HepG2 (cell line): ENCODE measurements at regions not wholly inside any gene's neighbourhood (a gene's known extent, or its start where the extent isn't known, plus 50 kb on each side); places are given as distances from the start of the nearest gene placed in this dataset.

Experiments used
- ATAC-seq: fragments of 200-7000 bp; cut with Tn5 transposase; 3 replicates; pipeline ENCODE4 v1.9.1; 2020; ENCODE audit warnings: mild to moderate bottlenecking, moderate library complexity
- BruUV-seq: library from RNA; stranded (reverse); fragments of 400-500 nt; replicated peaks from 2 replicates; lab custom pipeline; 2021; lab: Mats Ljungman, UMichigan
- CTCF ChIA-PET: fragments of 300-600 bp; formaldehyde crosslinking; extraction: SDS; loops from one replicate; lab custom pipeline; 2021; ENCODE audit warnings: low total read pairs, inconsistent platforms, low intra/inter-chr PET ratio; lab: Yijun Ruan, JAX
- POLR2A ChIA-PET: fragments of 350-600 bp; sonication (Branson Sonifier 250); formaldehyde crosslinking; loops from one replicate; lab custom pipeline; 2020; ENCODE audit warnings: antibody characterized with exemption, inconsistent platforms; lab: Yijun Ruan, JAX
- DNase-seq: peaks from one replicate; pipeline ENCODE4 v3.0.0-alpha.2; 2015; ENCODE audit warnings: low spot score
- FAIRE-seq: peaks from 3 replicates; lab custom pipeline; 2011; peaks lifted over from hg19 to GRCh38; lab: Jason Lieb, UNC
- H2AFZ ChIP-seq: one replicate; pipeline ENCODE4 v1.6.1; 2011; ENCODE audit warnings: low read length, inconsistent platforms
- H3K27ac ChIP-seq: fragments of 300-600 bp; 3 replicates; pipeline ENCODE4 v1.8.0; 2011; ENCODE audit warnings: mixed run types, mild to moderate bottlenecking, mixed read lengths, low read length, inconsistent platforms; ENCODE audit not compliant: insufficient read depth; ENCODE audit errors: extremely low read length
- H3K27me3 ChIP-seq, 2 experiments: fragments of 200-600 bp in 1 of 2; 2 replicates in 1 of 2; 3 replicates in 1 of 2; pipeline versions ENCODE4 v1.6.0 to v1.8.0; 2011; ENCODE audit warnings: low read length in 2 of 2, mild to moderate bottlenecking in 2 of 2, moderate library complexity in 2 of 2, inconsistent platforms in 1 of 2; ENCODE audit not compliant: insufficient read depth in 2 of 2, control insufficient read depth in 1 of 2
- H3K36me3 ChIP-seq, 2 experiments: fragments of 200-600 bp in 1 of 2; replicated peaks in 1 of 2; 2 replicates in 1 of 2; 3 replicates in 1 of 2; pipeline versions ENCODE4 v1.5.1 to v1.8.0; 2011; ENCODE audit warnings: low read length in 2 of 2, inconsistent platforms in 1 of 2; ENCODE audit not compliant: insufficient read depth in 2 of 2, control insufficient read depth in 1 of 2
- H3K4me1 ChIP-seq: 2 replicates; pipeline ENCODE4 v1.5.1; 2012; ENCODE audit warnings: low read length, inconsistent platforms; ENCODE audit not compliant: insufficient read depth
- H3K4me2 ChIP-seq: 2 replicates; pipeline ENCODE4 v1.6.0; 2011; ENCODE audit warnings: low read depth, low read length, inconsistent platforms
- H3K4me3 ChIP-seq, 3 experiments: fragments of 200-600 bp in 1 of 3; sonication (generic), shearing (Covaris generic) in 1 of 3; replicated peaks in 1 of 3; 2 replicates each; pipeline ENCODE4 v1.5.1; 2011 to 2016; ENCODE audit warnings: low read length in 3 of 3, inconsistent platforms in 2 of 3, low read depth in 2 of 3, mild to moderate bottlenecking in 2 of 3, control low read depth in 1 of 3, mixed read lengths in 1 of 3; ENCODE audit not compliant: insufficient read depth in 1 of 3
- H3K79me2 ChIP-seq: one replicate; pipeline ENCODE4 v1.6.1; 2011; ENCODE audit warnings: low read length, inconsistent platforms; ENCODE audit not compliant: insufficient read depth
- H3K9ac ChIP-seq: 2 replicates; pipeline ENCODE4 v1.6.0; 2011; ENCODE audit warnings: mild to moderate bottlenecking, low read depth, low read length, inconsistent platforms; ENCODE audit not compliant: insufficient read depth
- H3K9me3 ChIP-seq: 2 replicates; pipeline ENCODE4 v1.5.1; 2012; ENCODE audit warnings: mild to moderate bottlenecking, low read length
- H4K20me1 ChIP-seq: 2 replicates; pipeline ENCODE4 v1.6.0; 2011; ENCODE audit warnings: inconsistent platforms, mild to moderate bottlenecking, low read length, moderate library complexity; ENCODE audit not compliant: insufficient read depth
- DNMT1 ChIP-seq: sonication (generic); formaldehyde crosslinking; IDR thresholded peaks from 2 replicates; pipeline ENCODE4 v1.5.1; 2020; ENCODE audit warnings: mild to moderate bottlenecking, missing genetic modification reagents
- RFXAP ChIP-seq: sonication (generic); formaldehyde crosslinking; IDR thresholded peaks from 2 replicates; pipeline ENCODE4 v1.4.0; 2020; ENCODE audit warnings: missing genetic modification reagents, borderline replicate concordance
- SPEN ChIP-seq: sonication (generic); formaldehyde crosslinking; IDR thresholded peaks from 2 replicates; pipeline ENCODE4 v1.5.1; 2020; ENCODE audit warnings: low read depth, mild to moderate bottlenecking, missing genetic modification reagents
- THYN1 ChIP-seq: sonication (generic); formaldehyde crosslinking; IDR thresholded peaks from 2 replicates; pipeline ENCODE4 v1.8.1; 2023; ENCODE audit warnings: low read depth, mild to moderate bottlenecking, moderate library complexity, missing genetic modification reagents, borderline replicate concordance
- U2AF2 ChIP-seq: fragments of 200-400 bp; formaldehyde crosslinking; IDR thresholded peaks from 2 replicates; pipeline ENCODE4 v1.6.1; 2017; ENCODE audit warnings: low read depth, mild to moderate bottlenecking, low read length
- ZNF383 ChIP-seq: sonication (generic); formaldehyde crosslinking; IDR thresholded peaks from 2 replicates; pipeline ENCODE4 v1.4.0; 2020; ENCODE audit warnings: missing genetic modification reagents, mild to moderate bottlenecking, borderline replicate concordance
- ZNF431 ChIP-seq: sonication (generic); formaldehyde crosslinking; IDR thresholded peaks from 2 replicates; pipeline ENCODE4 v1.9.0; 2022; ENCODE audit warnings: missing genetic modification reagents, low read depth, mild to moderate bottlenecking, borderline replicate concordance
- ZNF615 ChIP-seq: sonication (generic); formaldehyde crosslinking; IDR thresholded peaks from 2 replicates; pipeline ENCODE4 v1.5.0; 2020; ENCODE audit warnings: mild to moderate bottlenecking, missing genetic modification reagents, borderline replicate concordance
- WGBS: methylation state at CpG from one replicate; pipeline ENCODE4 v1.1.6; 2017; ENCODE audit warnings: low lambda C conversion rate; 5-methylcytosine and 5-hydroxymethylcytosine counted together
- in situ Hi-C: cut with HindIII; loops from 2 replicates; pipeline ENCODE4 v1.10.0; 2017; ENCODE audit warnings: low pct_unique_long_range_greater_than_20kb; ENCODE audit not compliant: extremely low pct_ligation_motif_present
- intact Hi-C: fragments of 100-400 bp; cut with micrococcal nuclease; formaldehyde crosslinking; loops from one replicate; pipeline ENCODE4 v1.10.0; 2022; ENCODE audit not compliant: unreplicated experiment
- TF ChIP-seq, protein P1 (sequence below): sonication (generic); formaldehyde crosslinking; IDR thresholded peaks from 2 replicates; pipeline ENCODE4 v1.4.0; 2020; ENCODE audit warnings: missing genetic modification reagents, borderline replicate concordance
- TF ChIP-seq, protein P2 (sequence below): sonication (generic); formaldehyde crosslinking; IDR thresholded peaks from 2 replicates; pipeline ENCODE4 v1.5.0; 2020; ENCODE audit warnings: mild to moderate bottlenecking, low read depth, missing genetic modification reagents, borderline replicate concordance

DNA sequence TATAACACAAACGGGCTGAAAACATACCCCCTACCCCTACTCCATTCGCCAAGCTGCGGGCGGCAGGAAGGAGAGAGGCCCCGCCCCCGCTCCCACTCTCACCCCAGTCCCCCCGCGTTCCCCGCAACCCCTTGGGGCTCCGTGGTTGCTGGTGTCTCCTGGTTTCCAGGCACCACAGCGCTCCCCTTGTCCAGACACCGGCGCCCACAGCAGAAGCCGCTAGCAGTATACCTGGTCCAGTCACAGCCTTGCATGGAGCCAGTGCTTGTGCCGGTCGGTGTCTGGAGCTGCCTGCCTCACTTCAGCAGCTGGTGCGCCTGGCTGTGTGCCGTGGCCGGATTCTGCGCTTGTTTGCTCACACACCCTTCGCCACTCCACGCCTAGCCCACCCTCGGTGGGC lies 240.5 kb upstream of the DAB2 start (continued):
- TF ChIP-seq, protein P1, sequence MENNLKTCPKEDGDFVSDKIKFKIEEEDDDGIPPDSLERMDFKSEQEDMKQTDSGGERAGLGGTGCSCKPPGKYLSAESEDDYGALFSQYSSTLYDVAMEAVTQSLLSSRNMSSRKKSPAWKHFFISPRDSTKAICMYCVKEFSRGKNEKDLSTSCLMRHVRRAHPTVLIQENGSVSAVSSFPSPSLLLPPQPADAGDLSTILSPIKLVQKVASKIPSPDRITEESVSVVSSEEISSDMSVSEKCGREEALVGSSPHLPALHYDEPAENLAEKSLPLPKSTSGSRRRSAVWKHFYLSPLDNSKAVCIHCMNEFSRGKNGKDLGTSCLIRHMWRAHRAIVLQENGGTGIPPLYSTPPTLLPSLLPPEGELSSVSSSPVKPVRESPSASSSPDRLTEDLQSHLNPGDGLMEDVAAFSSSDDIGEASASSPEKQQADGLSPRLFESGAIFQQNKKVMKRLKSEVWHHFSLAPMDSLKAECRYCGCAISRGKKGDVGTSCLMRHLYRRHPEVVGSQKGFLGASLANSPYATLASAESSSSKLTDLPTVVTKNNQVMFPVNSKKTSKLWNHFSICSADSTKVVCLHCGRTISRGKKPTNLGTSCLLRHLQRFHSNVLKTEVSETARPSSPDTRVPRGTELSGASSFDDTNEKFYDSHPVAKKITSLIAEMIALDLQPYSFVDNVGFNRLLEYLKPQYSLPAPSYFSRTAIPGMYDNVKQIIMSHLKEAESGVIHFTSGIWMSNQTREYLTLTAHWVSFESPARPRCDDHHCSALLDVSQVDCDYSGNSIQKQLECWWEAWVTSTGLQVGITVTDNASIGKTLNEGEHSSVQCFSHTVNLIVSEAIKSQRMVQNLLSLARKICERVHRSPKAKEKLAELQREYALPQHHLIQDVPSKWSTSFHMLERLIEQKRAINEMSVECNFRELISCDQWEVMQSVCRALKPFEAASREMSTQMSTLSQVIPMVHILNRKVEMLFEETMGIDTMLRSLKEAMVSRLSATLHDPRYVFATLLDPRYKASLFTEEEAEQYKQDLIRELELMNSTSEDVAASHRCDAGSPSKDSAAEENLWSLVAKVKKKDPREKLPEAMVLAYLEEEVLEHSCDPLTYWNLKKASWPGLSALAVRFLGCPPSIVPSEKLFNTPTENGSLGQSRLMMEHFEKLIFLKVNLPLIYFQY: no peak
- TF ChIP-seq ZNF615 (CRISPR knock-in tag): no peak
- TF ChIP-seq SPEN (CRISPR knock-in tag): no peak

DNA sequence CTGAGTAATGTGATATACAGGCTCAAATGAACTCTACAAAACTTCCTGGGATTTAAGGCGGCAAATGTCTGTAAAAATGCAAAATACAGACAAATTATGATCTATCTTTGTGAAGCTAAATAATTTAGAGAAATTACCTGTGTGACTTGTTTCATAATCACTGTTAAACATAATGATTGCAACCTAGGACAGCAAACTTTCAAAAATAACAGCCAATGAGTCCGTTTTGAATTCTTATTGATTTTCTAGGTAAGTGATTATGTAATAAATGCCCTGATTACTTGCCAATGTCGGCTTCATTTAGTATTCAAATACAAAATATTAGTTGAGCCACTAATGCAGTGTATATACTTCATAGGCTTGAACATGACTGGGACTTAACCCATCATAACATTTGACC lies 238.2 kb upstream of the DAB2 start:
- Histone ChIP-seq H3K27me3 (no peaks in the 10 kb centered on the region), H3K9ac (no peak overlapping the region), H3K4me3 (no peak overlapping the region), H3K4me2 (no peak overlapping the region), H2AFZ (no peak overlapping the region), H3K9me3 (no peaks in the 10 kb centered on the region), H3K4me1 (no peaks in the 10 kb centered on the region), H3K27ac (no peak overlapping the region), H4K20me1 (no peaks in the 10 kb centered on the region), H3K36me3 (no peaks in the 10 kb centered on the region), H3K79me2 (no peaks in the 10 kb centered on the region)
- POLR2A ChIA-PET: no interaction called here
- in situ Hi-C loops (no loop called here), intact Hi-C loops (no loop called here)
- BruUV-seq: no TSS peak
- no peak for DNase-seq
- WGBS: 1% methylated on average over 3 of the region's 3 CpGs
- ATAC-seq: no peak
- CTCF ChIA-PET: no interaction called here
- TF ChIP-seq ZNF383 (CRISPR knock-in tag) (no peak), RFXAP (CRISPR knock-in tag) (no peak), ZNF431 (CRISPR knock-in tag) (no peak), DNMT1 (no peak), THYN1 (no peak), U2AF2 (no peak)
- TF ChIP-seq, protein P2, sequence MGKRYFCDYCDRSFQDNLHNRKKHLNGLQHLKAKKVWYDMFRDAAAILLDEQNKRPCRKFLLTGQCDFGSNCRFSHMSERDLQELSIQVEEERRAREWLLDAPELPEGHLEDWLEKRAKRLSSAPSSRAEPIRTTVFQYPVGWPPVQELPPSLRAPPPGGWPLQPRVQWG (CRISPR knock-in tag): no peak
- no peak for FAIRE-seq
